ENCODE measurements at regions not wholly inside any gene's neighbourhood (a gene's known extent, or its start where the extent isn't known, plus 50 kb on each side); places are given as distances from the start of the nearest gene placed in this dataset.

DNA sequence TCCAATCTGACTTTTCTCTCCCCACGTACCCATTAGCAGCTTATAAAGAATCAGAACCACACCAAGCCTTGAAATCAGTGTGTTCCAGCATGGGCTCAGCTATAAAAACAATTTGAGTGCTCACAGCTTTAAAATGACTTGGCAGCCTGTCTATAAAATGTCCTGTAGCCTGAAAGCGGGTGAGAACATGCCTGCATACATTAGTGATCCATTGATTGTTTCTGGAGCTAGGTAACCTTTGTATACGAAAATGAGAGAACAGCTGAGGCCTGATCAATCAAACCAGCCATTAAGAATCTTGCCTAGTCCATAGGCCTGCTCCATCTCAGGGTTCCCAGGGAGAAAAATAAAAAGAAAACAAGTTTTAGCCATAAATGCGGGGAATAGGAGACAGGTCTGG lies 245.8 kb upstream of the SULF2 start:
- peaks cover 10% of the 10 kb centered on the region for H3K9me3 Mint-ChIP-seq (ENCODE audit: unreplicated experiment)
- no TSS peak for BruUV-seq (replicated peaks)
- CTCF ChIA-PET: no interaction called here
- intact Hi-C loops (cut with micrococcal nuclease; ENCODE audit: unreplicated experiment): no loop called here
- DNase-seq: no peak
- Histone ChIP-seq H3K9me3 (peaks cover 14% of the 10 kb centered on the region; the same call in 1 of the 2 replicates), H3K27me3 (replicated peaks; ENCODE audit: control insufficient read depth, insufficient read depth, low read length) (0 out of 2 replicates have a peak, but pooled peaks cover 1% of the 10 kb centered on the region), H3K4me3 (ENCODE audit: low read depth, low read length) (no peak overlapping the region), H3K4me1 (no peaks in the 10 kb centered on the region), H3K36me3 (ENCODE audit: control insufficient read depth, insufficient read depth, low read length) (no peaks in the 10 kb centered on the region)
- no peaks in the 10 kb centered on the region for H3K36me3 Mint-ChIP-seq (ENCODE audit: insufficient read depth, unreplicated experiment)
- no peaks in the 10 kb centered on the region for H3K4me1 Mint-ChIP-seq (ENCODE audit: low read depth, unreplicated experiment)
- H3K27me3 Mint-ChIP-seq (ENCODE audit: insufficient read depth, unreplicated experiment): peaks cover 14% of the 10 kb centered on the region
- H3K27ac Mint-ChIP-seq (ENCODE audit: unreplicated experiment): no peak overlapping the region
- POLR2A ChIA-PET: no interaction called here
- TF ChIP-seq, protein P1, sequence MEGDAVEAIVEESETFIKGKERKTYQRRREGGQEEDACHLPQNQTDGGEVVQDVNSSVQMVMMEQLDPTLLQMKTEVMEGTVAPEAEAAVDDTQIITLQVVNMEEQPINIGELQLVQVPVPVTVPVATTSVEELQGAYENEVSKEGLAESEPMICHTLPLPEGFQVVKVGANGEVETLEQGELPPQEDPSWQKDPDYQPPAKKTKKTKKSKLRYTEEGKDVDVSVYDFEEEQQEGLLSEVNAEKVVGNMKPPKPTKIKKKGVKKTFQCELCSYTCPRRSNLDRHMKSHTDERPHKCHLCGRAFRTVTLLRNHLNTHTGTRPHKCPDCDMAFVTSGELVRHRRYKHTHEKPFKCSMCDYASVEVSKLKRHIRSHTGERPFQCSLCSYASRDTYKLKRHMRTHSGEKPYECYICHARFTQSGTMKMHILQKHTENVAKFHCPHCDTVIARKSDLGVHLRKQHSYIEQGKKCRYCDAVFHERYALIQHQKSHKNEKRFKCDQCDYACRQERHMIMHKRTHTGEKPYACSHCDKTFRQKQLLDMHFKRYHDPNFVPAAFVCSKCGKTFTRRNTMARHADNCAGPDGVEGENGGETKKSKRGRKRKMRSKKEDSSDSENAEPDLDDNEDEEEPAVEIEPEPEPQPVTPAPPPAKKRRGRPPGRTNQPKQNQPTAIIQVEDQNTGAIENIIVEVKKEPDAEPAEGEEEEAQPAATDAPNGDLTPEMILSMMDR (IDR thresholded peaks at IDR 0.05; ENCODE audit: insufficient read depth in 1 of 2, low read depth in 1 of 2, low read length in 1 of 2, severe bottlenecking in 1 of 2, unreplicated experiment in 1 of 2): no peak
- H3K4me3 Mint-ChIP-seq (ENCODE audit: unreplicated experiment): no peak overlapping the region

DNA sequence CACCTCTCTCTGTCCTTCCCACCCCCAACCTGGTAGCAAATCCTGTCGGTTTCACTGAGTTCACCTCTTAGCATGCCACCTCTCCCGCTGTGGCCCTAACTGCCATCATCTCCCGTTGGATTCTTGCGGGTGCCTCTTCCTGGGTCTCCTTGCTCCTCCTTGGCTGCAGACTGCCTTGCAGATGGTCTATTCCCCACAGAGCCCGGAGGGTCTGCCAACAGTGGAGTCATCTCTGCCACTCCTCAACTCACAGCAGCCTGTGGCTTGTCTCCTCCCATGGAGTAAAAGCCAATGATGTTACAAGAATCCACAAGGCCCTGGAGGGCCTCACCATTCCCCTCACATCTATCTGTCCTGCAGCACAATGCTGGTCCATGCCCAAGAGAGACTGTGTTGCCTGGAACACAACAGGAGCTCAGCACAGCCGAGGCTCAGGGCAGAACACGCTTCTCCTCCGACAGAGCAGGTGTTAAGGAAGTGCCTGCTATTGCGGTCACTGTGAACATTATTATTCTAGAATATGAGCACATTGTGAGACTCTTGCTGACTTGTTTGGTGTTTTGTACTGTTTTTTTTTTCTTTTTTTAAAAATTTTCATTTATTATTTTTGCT lies 241.8 kb upstream of the SULF2 start:
- POLR2A ChIA-PET: no interaction called here
- Mint-ChIP-seq H3K4me3 (ENCODE audit: unreplicated experiment) (no peak overlapping the region), H3K4me1 (ENCODE audit: low read depth, unreplicated experiment) (no peaks in the 10 kb centered on the region), H3K27ac (ENCODE audit: unreplicated experiment) (no peak overlapping the region), H3K36me3 (ENCODE audit: insufficient read depth, unreplicated experiment) (no peaks in the 10 kb centered on the region), H3K9me3 (ENCODE audit: unreplicated experiment) (peaks cover 10% of the 10 kb centered on the region), H3K27me3 (ENCODE audit: insufficient read depth, unreplicated experiment) (peaks cover 27% of the 10 kb centered on the region)
- H3K4me1 ChIP-seq: no peaks in the 10 kb centered on the region
- CTCF ChIA-PET: interaction anchor here (0.8 kb wide), 1 partner anchor 349 kb away, joined by 3 read pairs; no protein-coding TSS in a partner anchor
- H3K36me3 ChIP-seq (ENCODE audit: control insufficient read depth, insufficient read depth, low read length): no peaks in the 10 kb centered on the region
- intact Hi-C loops (cut with micrococcal nuclease; ENCODE audit: unreplicated experiment): no loop called here
- BruUV-seq (replicated peaks): no TSS peak
- peaks cover 5% of the 10 kb centered on the region; the same call in 1 of the 2 replicates for H3K9me3 ChIP-seq
- no peak for DNase-seq
- peaks cover 1% of the 10 kb centered on the region; the same call in 1 of the 2 replicates for H3K27me3 ChIP-seq (replicated peaks; ENCODE audit: control insufficient read depth, insufficient read depth, low read length)
- H3K4me3 ChIP-seq (ENCODE audit: low read depth, low read length): no peak overlapping the region
- TF ChIP-seq, protein P1 (IDR thresholded peaks at IDR 0.05; ENCODE audit: insufficient read depth in 1 of 2, low read depth in 1 of 2, low read length in 1 of 2, severe bottlenecking in 1 of 2, unreplicated experiment in 1 of 2): no peak

DNA sequence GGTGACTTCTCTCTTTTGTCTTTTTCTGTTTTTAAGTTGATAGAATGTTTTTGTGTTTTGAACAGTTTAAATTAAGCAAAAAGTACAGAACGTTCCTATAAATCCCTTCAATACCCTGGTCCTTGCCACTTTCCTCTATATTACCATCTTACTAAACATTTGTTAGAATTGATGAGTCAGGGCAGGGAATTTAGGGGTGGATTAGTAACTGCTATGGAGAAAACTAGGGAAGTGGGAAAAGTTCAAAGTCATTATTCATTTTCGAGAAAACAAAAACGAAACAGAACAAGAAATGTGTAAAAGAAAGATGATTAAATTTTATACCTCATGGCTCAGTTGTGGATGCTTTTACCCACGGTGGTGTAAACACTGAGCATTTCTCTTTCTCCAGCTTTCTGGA lies 240.4 kb upstream of the SULF2 start:
- Mint-ChIP-seq H3K27ac (ENCODE audit: unreplicated experiment) (no peak overlapping the region), H3K4me3 (ENCODE audit: unreplicated experiment) (no peak overlapping the region), H3K4me1 (ENCODE audit: low read depth, unreplicated experiment) (no peaks in the 10 kb centered on the region), H3K9me3 (ENCODE audit: unreplicated experiment) (peaks cover 14% of the 10 kb centered on the region), H3K36me3 (ENCODE audit: insufficient read depth, unreplicated experiment) (no peaks in the 10 kb centered on the region), H3K27me3 (ENCODE audit: insufficient read depth, unreplicated experiment) (peaks cover 25% of the 10 kb centered on the region)
- Histone ChIP-seq H3K27me3 (replicated peaks; ENCODE audit: control insufficient read depth, insufficient read depth, low read length) (no peaks in the 10 kb centered on the region; the same call in 1 of the 2 replicates), H3K9me3 (peaks cover 5% of the 10 kb centered on the region; the same call in 1 of the 2 replicates), H3K36me3 (ENCODE audit: control insufficient read depth, insufficient read depth, low read length) (no peaks in the 10 kb centered on the region), H3K4me3 (ENCODE audit: low read depth, low read length) (no peak overlapping the region), H3K4me1 (no peaks in the 10 kb centered on the region)
- DNase-seq: no peak
- ChIA-PET POLR2A (no interaction called here), CTCF (no interaction called here)
- intact Hi-C loops (cut with micrococcal nuclease; ENCODE audit: unreplicated experiment): no loop called here
- TF ChIP-seq, protein P1 (IDR thresholded peaks at IDR 0.05; ENCODE audit: insufficient read depth in 1 of 2, low read depth in 1 of 2, low read length in 1 of 2, severe bottlenecking in 1 of 2, unreplicated experiment in 1 of 2): no peak
- no TSS peak for BruUV-seq (replicated peaks)

Data from Caco-2 (cell line).